ENCODE measurements at regions not wholly inside any gene's neighbourhood (a gene's known extent, or its start where the extent isn't known, plus 50 kb on each side); places are given as distances from the start of the nearest gene placed in this dataset.
A peak's percentile ranks its signal among the peaks of the same experiment; 100 is the strongest.

DNA sequence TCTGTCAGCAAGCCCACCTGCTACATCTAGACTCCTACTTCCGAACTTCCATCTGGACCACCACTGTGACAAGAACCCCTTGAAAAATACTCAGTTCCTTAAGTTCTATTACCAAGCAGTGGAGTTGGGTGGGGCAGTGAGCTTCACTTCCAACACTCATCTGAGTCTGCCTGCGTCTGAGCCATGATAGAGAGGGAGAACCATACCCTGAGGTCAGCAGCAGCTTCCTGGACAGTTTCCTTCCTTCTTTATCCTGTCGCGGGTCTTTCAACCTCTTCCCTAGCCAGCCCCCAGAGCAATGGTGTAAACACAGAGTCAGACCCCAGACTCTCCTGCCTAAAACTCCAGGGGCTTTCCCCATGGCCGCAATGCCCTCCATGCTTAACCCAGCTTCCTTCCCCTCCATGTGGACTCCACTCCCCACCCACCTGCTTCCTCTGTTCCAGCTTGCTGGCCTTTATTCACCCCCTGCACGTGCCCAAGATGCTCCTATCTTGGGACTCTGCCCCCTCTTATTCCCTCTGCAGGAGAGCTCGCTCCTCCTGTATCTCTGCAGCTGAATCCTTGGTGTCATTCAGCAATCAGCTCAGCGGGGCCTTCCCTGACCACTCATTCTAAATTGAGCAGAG lies 211.2 kb downstream of the SHQ1 start:
- Histone ChIP-seq H3K27me3 (ENCODE audit: insufficient read depth, low read length) (no peaks in the 10 kb centered on the region), H4K5ac (ENCODE audit: insufficient read length, low read depth, low read length) (no peak overlapping the region), H4K8ac (replicated peaks; ENCODE audit: insufficient read length, low read depth, low read length) (no peak overlapping the region), H3K14ac (ENCODE audit: insufficient read depth, low read length) (no peak overlapping the region; the same call in 1 of the 2 replicates), H3K4ac (ENCODE audit: low read depth, low read length) (no peak overlapping the region), H2AK5ac (ENCODE audit: insufficient read length, low read length) (no peak overlapping the region), H3K79me2 (ENCODE audit: insufficient read depth, low read length) (no peaks in the 10 kb centered on the region), H3K27ac (ENCODE audit: insufficient read length, low read depth, low read length) (no peak overlapping the region), H2BK120ac (ENCODE audit: low read depth, low read length, poor library complexity, severe bottlenecking) (no peak overlapping the region), H3T11ph (ENCODE audit: low read length) (no peak overlapping the region), H3K4me2 (ENCODE audit: insufficient read depth, insufficient read length, low read length) (no peak overlapping the region), H2BK5ac (ENCODE audit: insufficient read length, low read length) (no peak overlapping the region), H3K23me2 (ENCODE audit: insufficient read length, low read depth, low read length, poor library complexity, severe bottlenecking) (no peaks in the 10 kb centered on the region), H4K20me1 (ENCODE audit: control insufficient read depth, insufficient read depth, insufficient read length) (no peaks in the 10 kb centered on the region), H3K9me3 (ENCODE audit: control insufficient read depth, low read depth, low read length) (no peaks in the 10 kb centered on the region), H3K56ac (ENCODE audit: insufficient read length, low read depth, low read length) (no peak overlapping the region), H2BK15ac (ENCODE audit: low read depth, low read length) (no peak overlapping the region), H3K18ac (ENCODE audit: insufficient read length, low read depth, low read length) (no peak overlapping the region), H3K23ac (ENCODE audit: insufficient read length, low read depth, low read length) (no peak overlapping the region), H2BK20ac (ENCODE audit: low read depth, low read length, poor library complexity, severe bottlenecking) (no peak overlapping the region), H2AFZ (ENCODE audit: low read length) (no peak overlapping the region), H2BK12ac (ENCODE audit: insufficient read length, low read depth, low read length) (no peak overlapping the region), H3K4me1 (ENCODE audit: insufficient read depth, low read length) (no peaks in the 10 kb centered on the region), H3K9ac (ENCODE audit: extremely low read depth, insufficient read length, low read length) (no peak overlapping the region), H3K79me1 (ENCODE audit: insufficient read depth, low read depth, low read length, poor library complexity, severe bottlenecking) (no peaks in the 10 kb centered on the region), H4K91ac (ENCODE audit: insufficient read length, low read depth, low read length) (no peak overlapping the region)
- H3K27me3 Mint-ChIP-seq (ENCODE audit: low read depth): peaks cover 2% of the 10 kb centered on the region
- H3K27ac Mint-ChIP-seq: peak overlapping the region in 1 of 3 experiments; percentile 66; a peak in 2 of 7 replicates
- no peak overlapping the region for H3K4me3 Mint-ChIP-seq
- TF ChIP-seq, protein P1, sequence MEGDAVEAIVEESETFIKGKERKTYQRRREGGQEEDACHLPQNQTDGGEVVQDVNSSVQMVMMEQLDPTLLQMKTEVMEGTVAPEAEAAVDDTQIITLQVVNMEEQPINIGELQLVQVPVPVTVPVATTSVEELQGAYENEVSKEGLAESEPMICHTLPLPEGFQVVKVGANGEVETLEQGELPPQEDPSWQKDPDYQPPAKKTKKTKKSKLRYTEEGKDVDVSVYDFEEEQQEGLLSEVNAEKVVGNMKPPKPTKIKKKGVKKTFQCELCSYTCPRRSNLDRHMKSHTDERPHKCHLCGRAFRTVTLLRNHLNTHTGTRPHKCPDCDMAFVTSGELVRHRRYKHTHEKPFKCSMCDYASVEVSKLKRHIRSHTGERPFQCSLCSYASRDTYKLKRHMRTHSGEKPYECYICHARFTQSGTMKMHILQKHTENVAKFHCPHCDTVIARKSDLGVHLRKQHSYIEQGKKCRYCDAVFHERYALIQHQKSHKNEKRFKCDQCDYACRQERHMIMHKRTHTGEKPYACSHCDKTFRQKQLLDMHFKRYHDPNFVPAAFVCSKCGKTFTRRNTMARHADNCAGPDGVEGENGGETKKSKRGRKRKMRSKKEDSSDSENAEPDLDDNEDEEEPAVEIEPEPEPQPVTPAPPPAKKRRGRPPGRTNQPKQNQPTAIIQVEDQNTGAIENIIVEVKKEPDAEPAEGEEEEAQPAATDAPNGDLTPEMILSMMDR (conservative IDR thresholded peaks at IDR 0.05): no peak
- peaks cover 0 to 4% (median 0%) of the 10 kb centered on the region in 3 experiments; a peak in 1 of 7 replicates for H3K36me3 Mint-ChIP-seq (ENCODE audit: insufficient read depth in 1 of 3, low read depth in 3 of 3)
- no peaks in the 10 kb centered on the region; a peak in 1 of 5 replicates for H3K9me3 Mint-ChIP-seq
- DNase-seq: no peak
- no CpG with 5 or more reads among the region's 8 CpGs for WGBS (ENCODE audit: extremely low coverage, insufficient read length, low lambda C conversion rate)
- no peaks in the 10 kb centered on the region for H3K4me1 Mint-ChIP-seq

All from H9 (cell line).